ELR (cell line): ENCODE measurements at regions not wholly inside any gene's neighbourhood (a gene's known extent, or its start where the extent isn't known, plus 50 kb on each side); places are given as distances from the start of the nearest gene placed in this dataset.
"Not testable (repeated sequence)": the region's sequence is repeated elsewhere in the genome, so short reads cannot be mapped to it uniquely, and the experiment has no call there.

Experiments
- DNase-seq: peaks from one replicate; pipeline ENCODE4 v3.0.0-alpha.2; 2015; ENCODE audit warnings: low read depth

DNA sequence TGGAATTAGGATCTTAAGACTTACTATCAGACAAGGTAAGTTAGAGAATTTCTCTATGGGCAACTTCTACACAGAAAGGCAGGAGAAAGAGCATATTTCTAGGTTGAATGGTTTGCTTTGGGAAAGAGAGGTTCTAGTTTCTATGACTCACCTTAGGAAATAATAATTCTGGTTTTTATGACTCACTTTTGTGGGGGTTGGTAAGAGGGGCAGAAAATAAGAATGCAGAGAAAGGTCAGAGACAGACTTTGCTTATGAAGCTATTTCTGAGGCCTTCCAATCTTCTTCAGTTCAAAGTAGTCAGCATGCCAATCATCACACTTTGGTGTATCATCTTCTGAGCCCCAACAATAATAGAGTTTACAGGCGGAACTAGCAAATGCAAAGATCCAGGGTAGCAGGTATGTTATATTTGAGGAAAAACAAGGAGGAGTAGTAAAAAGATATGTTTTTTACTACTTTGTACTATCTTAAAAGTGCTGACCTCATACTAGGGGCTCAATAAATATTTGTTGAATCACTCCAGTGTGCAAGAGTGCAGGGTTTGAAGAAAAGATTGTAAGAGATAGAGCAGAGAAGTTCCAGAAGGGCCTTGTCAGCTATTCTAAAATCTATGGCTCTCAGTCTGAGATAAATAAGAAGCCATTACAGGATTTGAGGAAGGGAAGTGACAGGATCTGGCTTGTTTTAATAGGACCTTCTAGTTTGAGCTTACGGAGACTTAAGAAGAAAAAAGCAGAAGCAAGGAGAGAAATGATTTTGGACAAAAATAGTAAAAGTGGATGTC lies 56.7 kb upstream of the LRFN5 start:
- peak; percentile 56 for DNase-seq

GRCh38 chr14:41549282-41549681 lies 57.4 kb upstream of the LRFN5 start:
- no peak for DNase-seq

DNA sequence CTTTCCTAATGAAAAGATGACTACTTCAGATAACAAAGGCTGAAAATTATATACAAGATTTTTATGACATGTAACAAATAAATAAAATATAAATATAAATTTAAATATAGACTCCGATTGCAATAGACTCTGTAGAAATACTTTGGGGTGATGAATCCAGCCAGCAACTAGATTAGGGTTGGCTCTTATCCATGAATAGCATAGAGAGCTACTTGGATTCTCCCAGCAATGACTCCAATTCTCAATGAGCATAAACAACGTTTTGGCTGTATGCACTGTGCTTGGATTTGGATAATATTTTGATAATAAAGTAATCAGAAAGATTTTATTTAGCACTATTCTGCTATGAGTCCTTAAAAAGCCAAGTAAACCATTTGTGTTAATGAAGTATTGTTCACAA lies 58.0 kb upstream of the LRFN5 start:
- no peak for DNase-seq

DNA sequence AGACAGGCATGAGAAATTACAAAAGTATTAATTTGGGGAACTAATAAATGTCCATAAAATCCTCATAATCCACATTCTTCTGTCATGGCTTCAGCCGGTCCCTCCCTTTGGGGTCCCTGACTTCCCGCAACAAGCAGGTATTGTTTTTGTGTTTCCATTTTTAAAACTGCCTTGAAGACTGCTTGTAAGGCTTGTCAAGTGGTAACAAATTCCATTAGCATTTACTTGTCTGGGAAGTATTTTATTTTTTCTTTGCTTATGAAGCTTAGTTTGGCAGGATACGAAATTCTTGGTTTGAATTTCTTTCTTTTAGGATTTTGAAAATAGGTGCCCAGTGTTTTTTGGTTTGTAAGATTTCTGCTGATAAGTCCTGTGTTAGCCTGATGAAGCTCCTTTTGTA lies 65.3 kb upstream of the LRFN5 start:
- no peak for DNase-seq

- no peak for DNase-seq
Measured at GRCh38 chr14:41532255-41532654, 74.4 kb upstream of the LRFN5 start.

- no peak for DNase-seq
Measured at GRCh38 chr14:41521891-41522290, 84.8 kb upstream of the LRFN5 start.

DNA sequence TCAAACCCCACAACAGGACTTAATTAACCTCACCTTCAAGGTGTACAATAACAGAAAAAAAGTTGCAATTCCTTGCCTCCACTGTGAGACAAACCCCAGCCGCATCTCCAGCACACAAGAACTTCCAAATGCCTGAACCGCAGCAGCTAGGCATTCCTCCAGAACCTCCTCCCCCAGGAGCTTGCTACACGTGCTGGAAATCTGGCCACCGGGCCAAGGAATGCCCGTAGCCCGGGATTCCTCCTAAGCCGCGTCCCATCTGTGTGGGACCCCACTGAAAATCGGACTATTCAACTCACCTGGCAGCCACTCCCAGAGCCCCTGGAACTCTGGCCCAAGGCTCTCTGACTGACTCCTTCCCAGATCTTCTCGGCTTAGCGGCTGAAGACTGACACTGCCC lies 88.6 kb upstream of the LRFN5 start:
- not testable (repeated sequence) for DNase-seq

GRCh38 chr14:41506552-41506951 lies 100.1 kb upstream of the LRFN5 start:
- DNase-seq, result no peak

- DNase-seq, result peak; percentile 23
Measured at GRCh38 chr14:41505491-41505890, 101.2 kb upstream of the LRFN5 start.

DNA sequence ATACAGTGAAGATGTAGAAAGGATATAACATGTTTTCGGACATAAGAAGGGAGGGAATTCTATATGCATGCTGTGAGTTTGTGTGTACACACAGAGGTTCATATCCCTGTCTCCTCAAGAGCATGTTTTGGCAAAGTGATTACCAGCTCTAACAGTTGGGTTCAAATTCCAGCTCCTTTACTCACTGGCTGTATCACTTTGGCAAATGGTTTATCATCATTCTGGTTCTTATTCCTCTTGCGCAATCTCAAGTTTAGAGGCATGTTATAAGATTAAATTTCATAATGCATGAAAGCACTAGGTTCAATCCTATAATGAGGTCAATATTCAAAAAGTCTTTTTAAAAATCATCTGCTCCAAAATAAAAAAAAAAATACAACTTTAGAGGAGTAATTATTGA lies 107.7 kb upstream of the LRFN5 start:
- peak; percentile 25 for DNase-seq

DNA sequence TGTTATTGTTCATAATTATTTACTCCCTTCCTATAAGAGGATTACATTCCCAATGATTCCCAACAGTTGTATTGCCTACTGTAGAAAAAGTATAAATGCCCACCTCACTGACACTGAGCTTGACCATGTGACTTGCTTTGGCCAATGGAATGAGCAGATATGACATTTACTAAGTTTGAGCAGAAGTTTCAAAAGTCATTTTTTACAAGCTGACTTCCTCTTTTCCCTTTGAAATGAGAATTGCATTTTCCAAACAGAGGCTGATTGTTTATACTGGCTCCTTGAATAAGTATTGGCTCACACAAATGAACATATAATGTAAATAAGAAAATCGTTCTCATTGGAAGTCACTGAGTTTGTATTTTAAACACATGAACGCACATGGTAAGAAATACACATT lies 116.4 kb upstream of the LRFN5 start:
- no peak for DNase-seq

DNA sequence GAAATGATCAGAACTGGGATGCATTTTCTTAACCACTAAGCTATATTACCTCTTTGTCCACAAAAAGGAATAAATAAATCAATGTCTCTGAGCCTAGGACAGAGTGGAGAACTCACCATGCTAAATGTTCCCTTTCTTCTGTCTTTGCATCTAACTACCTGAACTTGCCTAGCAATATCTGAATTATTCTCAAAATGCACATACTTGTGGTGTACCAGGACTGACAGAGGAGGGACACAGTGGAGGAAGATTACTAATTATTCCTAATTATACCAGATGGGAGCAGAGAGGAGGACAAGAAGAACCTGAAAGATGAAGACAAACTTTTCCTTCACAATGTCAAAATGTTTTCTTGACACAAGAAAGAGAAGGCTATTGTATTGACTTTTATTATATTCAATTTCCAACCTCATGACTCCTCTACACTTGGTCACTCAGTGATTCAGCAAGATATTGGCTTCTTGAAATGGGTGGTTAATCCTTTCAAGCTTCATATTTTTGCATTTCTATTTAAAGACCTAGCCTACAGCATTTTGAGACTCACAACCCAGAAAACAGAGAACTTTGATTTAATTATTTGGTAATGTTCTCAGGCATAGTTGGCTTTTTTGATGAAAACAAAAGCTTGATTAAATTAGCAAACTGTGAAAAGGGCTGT lies 117.2 kb upstream of the LRFN5 start:
- no peak for DNase-seq

GRCh38 chr14:41488401-41488800 lies 118.3 kb upstream of the LRFN5 start:
- DNase-seq, result no peak

DNA sequence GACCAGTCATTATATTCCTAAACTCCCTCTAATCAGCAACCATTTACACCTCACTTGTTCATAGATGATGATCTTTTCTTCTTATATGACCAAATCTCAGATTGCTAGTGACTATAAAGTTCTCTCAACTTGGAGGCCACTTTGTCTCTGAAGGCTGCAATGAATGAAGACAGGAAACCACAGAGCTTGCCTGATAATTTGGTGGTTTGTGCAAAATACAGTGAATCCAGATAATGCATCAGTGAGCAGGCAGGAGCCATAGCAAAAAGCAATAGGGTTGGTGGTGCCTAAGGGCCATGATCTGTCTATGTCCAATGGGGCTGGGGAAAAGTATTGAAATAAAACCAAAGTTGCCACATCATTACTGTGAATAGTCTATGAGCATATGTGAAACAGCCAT lies 123.8 kb upstream of the LRFN5 start:
- no peak for DNase-seq

GRCh38 chr14:41476526-41476925 lies 130.2 kb upstream of the LRFN5 start:
- DNase-seq, result peak; percentile 37

- no peak for DNase-seq
Measured at GRCh38 chr14:41461380-41461779, 145.3 kb upstream of the LRFN5 start.

GRCh38 chr14:41457393-41457792 lies 149.3 kb upstream of the LRFN5 start:
- DNase-seq, result no peak

- no peak for DNase-seq
Measured at GRCh38 chr14:41449066-41449465, 157.6 kb upstream of the LRFN5 start.

- no peak for DNase-seq
Measured at GRCh38 chr14:41446008-41446407, 160.7 kb upstream of the LRFN5 start.

- peak; percentile 17 for DNase-seq
Measured at GRCh38 chr14:41423503-41423902, 183.2 kb upstream of the LRFN5 start.

- not testable (repeated sequence) for DNase-seq
Measured at GRCh38 chr14:41421308-41421707, 185.4 kb upstream of the LRFN5 start.

DNA sequence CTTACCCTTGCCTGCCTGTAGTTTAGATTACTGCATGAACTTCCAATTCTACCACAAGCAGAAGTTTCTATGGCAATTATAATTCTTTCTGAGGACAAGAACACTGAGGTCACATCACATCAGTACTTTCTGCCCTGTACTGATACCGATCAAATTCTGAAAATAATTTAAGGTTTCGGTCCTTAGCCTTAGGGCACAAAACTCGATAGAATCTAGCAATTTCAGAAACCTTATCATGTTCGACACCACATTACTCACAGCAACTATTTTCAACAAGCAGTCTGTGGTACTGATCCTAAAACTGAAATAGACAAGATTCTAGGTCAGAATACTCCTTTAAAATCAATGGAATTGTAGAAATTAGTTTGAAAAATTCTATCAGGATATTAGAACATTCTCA lies 187.0 kb upstream of the LRFN5 start:
- DNase-seq, result no peak

- peak; percentile 8 for DNase-seq
Measured at GRCh38 chr14:41418851-41419250, 187.8 kb upstream of the LRFN5 start.

- no peak for DNase-seq
Measured at GRCh38 chr14:41409806-41410205, 196.9 kb upstream of the LRFN5 start.
